ENCODE measurements at regions not wholly inside any gene's neighbourhood (a gene's known extent, or its start where the extent isn't known, plus 50 kb on each side); places are given as distances from the start of the nearest gene placed in this dataset.

GRCh38 chr1:170305777-170306512, 160.2 kb downstream of the NTMT2 start:
- Histone ChIP-seq H3K27ac (ENCODE audit: low read depth in 2 of 2, low read length in 2 of 2) (no peak overlapping the region), H3K27me3 (ENCODE audit: control insufficient read depth, insufficient read depth, low read length) (no peaks in the 10 kb centered on the region), H3K4me1 (ENCODE audit: control insufficient read depth in 2 of 3, insufficient read depth in 2 of 3, low read depth in 1 of 3, low read length in 3 of 3) (no peaks in the 10 kb centered on the region), H3K4me3 (ENCODE audit: low read length in 3 of 3) (no peak overlapping the region), H3K9me3 (ENCODE audit: control insufficient read depth in 2 of 3, insufficient read depth in 1 of 3, low read length in 3 of 3) (no peaks in the 10 kb centered on the region), H3K9ac (ENCODE audit: low read length in 3 of 3) (no peak overlapping the region), H3K36me3 (ENCODE audit: control insufficient read depth in 2 of 3, insufficient read depth in 3 of 3, low read length in 3 of 3) (no peaks in the 10 kb centered on the region)
- no peak for FAIRE-seq
- DNase-seq = no peak
- intact Hi-C loops (cut with DNase I) = no loop called here
- TF ChIP-seq CTCF (IDR thresholded peaks at IDR 0.05; ENCODE audit: borderline replicate concordance, extremely low read depth, insufficient read depth) = no peak

GRCh38 chr1:170306513-170306910, 160.8 kb downstream of the NTMT2 start:
- Histone ChIP-seq H3K9me3 (ENCODE audit: control insufficient read depth in 2 of 3, insufficient read depth in 1 of 3, low read length in 3 of 3) (no peaks in the 10 kb centered on the region), H3K27me3 (ENCODE audit: control insufficient read depth, insufficient read depth, low read length) (no peaks in the 10 kb centered on the region), H3K36me3 (ENCODE audit: control insufficient read depth in 2 of 3, insufficient read depth in 3 of 3, low read length in 3 of 3) (no peaks in the 10 kb centered on the region), H3K4me1 (ENCODE audit: control insufficient read depth in 2 of 3, insufficient read depth in 2 of 3, low read depth in 1 of 3, low read length in 3 of 3) (no peaks in the 10 kb centered on the region), H3K27ac (ENCODE audit: low read depth in 2 of 2, low read length in 2 of 2) (no peak overlapping the region), H3K4me3 (ENCODE audit: low read length in 3 of 3) (no peak overlapping the region), H3K9ac (ENCODE audit: low read length in 3 of 3) (no peak overlapping the region)
- DNase-seq (no peak), FAIRE-seq (no peak)
- TF ChIP-seq CTCF (IDR thresholded peaks at IDR 0.05; ENCODE audit: borderline replicate concordance, extremely low read depth, insufficient read depth) = no peak
- intact Hi-C loops (cut with DNase I) = no loop called here

- DNase-seq (no peak), FAIRE-seq (no peak)
- no peak overlapping the region for H3K9ac ChIP-seq (ENCODE audit: low read length in 3 of 3)
- H3K4me1 ChIP-seq (ENCODE audit: control insufficient read depth in 2 of 3, insufficient read depth in 2 of 3, low read depth in 1 of 3, low read length in 3 of 3) = no peaks in the 10 kb centered on the region
- H3K36me3 ChIP-seq (ENCODE audit: control insufficient read depth in 2 of 3, insufficient read depth in 3 of 3, low read length in 3 of 3) = no peaks in the 10 kb centered on the region
- H3K9me3 ChIP-seq (ENCODE audit: control insufficient read depth in 2 of 3, insufficient read depth in 1 of 3, low read length in 3 of 3) = no peaks in the 10 kb centered on the region
- no peak overlapping the region for H3K4me3 ChIP-seq (ENCODE audit: low read length in 3 of 3)
- H3K27me3 ChIP-seq (ENCODE audit: control insufficient read depth, insufficient read depth, low read length) = no peaks in the 10 kb centered on the region
- intact Hi-C loops (cut with DNase I) = no loop called here
- TF ChIP-seq CTCF (IDR thresholded peaks at IDR 0.05; ENCODE audit: borderline replicate concordance, extremely low read depth, insufficient read depth) = no peak
- H3K27ac ChIP-seq (ENCODE audit: low read depth in 2 of 2, low read length in 2 of 2) = no peak overlapping the region
Observed at GRCh38 chr1:170306948-170307347, 161.2 kb downstream of the NTMT2 start.

GRCh38 chr1:170307426-170307825, 161.7 kb downstream of the NTMT2 start:
- no peak overlapping the region for H3K27ac ChIP-seq (ENCODE audit: low read depth in 2 of 2, low read length in 2 of 2)

More at GRCh38 chr1:170307426-170307825, 161.7 kb downstream of the NTMT2 start:
- no peak for DNase-seq
- H3K4me1 ChIP-seq (ENCODE audit: control insufficient read depth in 2 of 3, insufficient read depth in 2 of 3, low read depth in 1 of 3, low read length in 3 of 3) = no peaks in the 10 kb centered on the region
- H3K36me3 ChIP-seq (ENCODE audit: control insufficient read depth in 2 of 3, insufficient read depth in 3 of 3, low read length in 3 of 3) = no peaks in the 10 kb centered on the region
- H3K4me3 ChIP-seq (ENCODE audit: low read length in 3 of 3) = no peak overlapping the region
- no peaks in the 10 kb centered on the region for H3K27me3 ChIP-seq (ENCODE audit: control insufficient read depth, insufficient read depth, low read length)
- H3K9me3 ChIP-seq (ENCODE audit: control insufficient read depth in 2 of 3, insufficient read depth in 1 of 3, low read length in 3 of 3) = no peaks in the 10 kb centered on the region
- H3K9ac ChIP-seq (ENCODE audit: low read length in 3 of 3) = no peak overlapping the region
- no peak for TF ChIP-seq CTCF (IDR thresholded peaks at IDR 0.05; ENCODE audit: borderline replicate concordance, extremely low read depth, insufficient read depth)
- FAIRE-seq = no peak
- intact Hi-C loops (cut with DNase I) = no loop called here

All from kidney (tissue), 13 donors.